Liver (tissue), 8 donors: ENCODE measurements at regions not wholly inside any gene's neighbourhood (a gene's known extent, or its start where the extent isn't known, plus 50 kb on each side); places are given as distances from the start of the nearest gene placed in this dataset.

Experiments used
- DNase-seq: peaks from one replicate; pipeline ENCODE4 v3.0.0-alpha.2; 2017; ENCODE audit warnings: low spot score
- H3K27ac ChIP-seq, 2 donors: one replicate each; pipeline ENCODE4 v1.7.0; 2013; ENCODE audit warnings: inconsistent platforms in 2 of 2, low read length in 2 of 2, control low read depth in 1 of 2, low read depth in 1 of 2, mild to moderate bottlenecking in 1 of 2
- H3K27me3 ChIP-seq, 4 donors: one replicate each; pipeline versions ENCODE4 v1.6.1 to v1.7.0; 2013; ENCODE audit warnings: low read length in 3 of 4, inconsistent platforms in 1 of 4, mild to moderate bottlenecking in 1 of 4, moderate library complexity in 1 of 4; ENCODE audit not compliant: control insufficient read depth in 4 of 4, insufficient read depth in 4 of 4
- H3K36me3 ChIP-seq, 4 donors: one replicate each; pipeline versions ENCODE4 v1.6.1 to v1.7.0; 2013; ENCODE audit warnings: low read length in 3 of 4, mild to moderate bottlenecking in 3 of 4, low read depth in 1 of 4, moderate library complexity in 1 of 4; ENCODE audit not compliant: control insufficient read depth in 4 of 4, insufficient read depth in 3 of 4
- H3K4me1 ChIP-seq, 4 donors: one replicate each; pipeline versions ENCODE4 v1.6.1 to v1.7.0; 2013; ENCODE audit warnings: low read length in 3 of 4, mild to moderate bottlenecking in 3 of 4, moderate library complexity in 1 of 4; ENCODE audit not compliant: control insufficient read depth in 4 of 4, insufficient read depth in 4 of 4
- H3K4me3 ChIP-seq, 3 donors: one replicate each; pipeline versions ENCODE4 v1.6.1 to v1.7.0; 2013; ENCODE audit warnings: low read length in 3 of 3, control low read depth in 1 of 3, low read depth in 1 of 3, mild to moderate bottlenecking in 1 of 3
- H3K9ac ChIP-seq, 2 donors: one replicate each; pipeline ENCODE4 v1.7.0; 2013; ENCODE audit warnings: low read length in 2 of 2, mild to moderate bottlenecking in 2 of 2, moderate library complexity in 2 of 2, control low read depth in 1 of 2, low read depth in 1 of 2
- H3K9me3 ChIP-seq, 4 donors: one replicate each; pipeline versions ENCODE4 v1.6.1 to v1.7.0; 2013; ENCODE audit warnings: low read length in 3 of 4; ENCODE audit not compliant: control insufficient read depth in 4 of 4
- EGR1 ChIP-seq, 2 donors: IDR thresholded peaks; 2 replicates each; pipeline ENCODE4 v1.6.1; 2016 to 2018; ENCODE audit warnings: antibody characterized with exemption in 2 of 2, low read depth in 2 of 2
- FOXA2 ChIP-seq: IDR thresholded peaks from 2 replicates; pipeline ENCODE4 v1.6.1; 2016; ENCODE audit warnings: antibody characterized with exemption
- GABPA ChIP-seq, 2 donors: IDR thresholded peaks in 1 of 2; conservative IDR thresholded peaks in 1 of 2; 2 replicates each; pipeline ENCODE4 v1.6.1; 2016; ENCODE audit warnings: antibody characterized with exemption in 2 of 2, mild to moderate bottlenecking in 1 of 2, moderate library complexity in 1 of 2
- HNF4A ChIP-seq, 2 donors: conservative IDR thresholded peaks; 2 replicates each; pipeline ENCODE4 v1.6.1; 2016; ENCODE audit warnings: antibody characterized with exemption in 2 of 2, mild to moderate bottlenecking in 2 of 2
- HNF4G ChIP-seq: IDR thresholded peaks from 2 replicates; pipeline ENCODE4 v1.6.1; 2016; ENCODE audit warnings: antibody characterized with exemption
- JUND ChIP-seq, 2 donors: IDR thresholded peaks; 2 replicates each; pipeline ENCODE4 v1.6.1; 2016; ENCODE audit warnings: antibody characterized with exemption in 2 of 2
- NR2F2 ChIP-seq: IDR thresholded peaks from 2 replicates; pipeline ENCODE4 v1.6.1; 2016; ENCODE audit warnings: antibody characterized with exemption
- RAD21 ChIP-seq, 2 donors: IDR thresholded peaks; 2 replicates each; pipeline ENCODE4 v1.6.1; 2016; ENCODE audit warnings: antibody characterized with exemption in 2 of 2, mild to moderate bottlenecking in 2 of 2
- RXRA ChIP-seq, 2 donors: IDR thresholded peaks; 2 replicates each; pipeline ENCODE4 v1.6.1; 2017 to 2018; ENCODE audit warnings: antibody characterized with exemption in 2 of 2, mild to moderate bottlenecking in 1 of 2
- SP1 ChIP-seq: IDR thresholded peaks from 2 replicates; pipeline ENCODE4 v1.6.1; 2018; ENCODE audit warnings: antibody characterized with exemption, mild to moderate bottlenecking
- TAF1 ChIP-seq: conservative IDR thresholded peaks from 2 replicates; pipeline ENCODE4 v1.6.1; 2016; ENCODE audit warnings: antibody characterized with exemption, mild to moderate bottlenecking
- YY1 ChIP-seq: IDR thresholded peaks from 2 replicates; pipeline ENCODE4 v1.6.1; 2016; ENCODE audit warnings: antibody characterized with exemption, mild to moderate bottlenecking
- ZBTB33 ChIP-seq: IDR thresholded peaks from 2 replicates; pipeline ENCODE4 v1.6.1; 2016; ENCODE audit warnings: antibody characterized with exemption
- WGBS: extraction: QIAGEN DNeasy Blood & Tissue Kit; methylation state at CpG from one replicate; pipeline ENCODE4 v1.1.7; 2013; 5-methylcytosine and 5-hydroxymethylcytosine counted together
- TF ChIP-seq, protein P1 (sequence below): fragments of 150-350 bp; IDR thresholded peaks from 2 replicates; pipeline ENCODE4 v1.5.1; 2017; ENCODE audit warnings: improper control_type of control experiment, low read depth, low read length; ENCODE audit not compliant: missing input control
- donor health status: healthy.
- donor health status: healthy.
- donor health status: healthy.
- donor health status: healthy.
- donor health status: healthy.

DNA sequence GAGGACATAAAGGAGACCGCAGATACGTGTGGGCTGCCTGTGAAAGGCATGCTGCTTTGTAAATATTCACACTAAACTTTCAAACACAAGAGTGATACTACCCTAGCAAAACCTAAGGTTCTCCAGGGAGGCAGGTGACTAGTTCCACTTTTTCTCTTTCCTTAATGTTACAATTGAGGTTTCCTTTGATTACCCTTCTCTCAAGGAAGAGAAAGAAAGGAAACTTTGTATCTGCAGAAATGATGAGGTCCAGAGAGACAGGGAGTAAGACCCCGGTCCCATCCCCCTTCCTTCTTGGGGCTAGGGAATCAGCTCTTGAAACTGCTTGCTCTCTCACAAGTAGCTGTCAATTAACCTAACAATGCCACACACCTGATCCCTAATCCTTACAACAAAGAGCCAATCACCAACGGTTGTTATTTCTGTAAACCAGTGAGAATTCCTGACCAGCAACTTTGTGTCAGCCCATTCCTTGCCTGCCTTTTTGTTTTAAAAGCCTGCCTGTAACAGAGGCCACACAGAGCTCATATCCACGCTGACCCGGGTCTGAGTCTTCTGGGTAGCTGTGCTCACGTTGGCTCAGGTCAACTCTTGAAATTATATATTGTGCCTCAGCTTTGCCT is 754.8 kb upstream of the FRG1 start:
- no peaks in the 10 kb centered on the region for H3K9me3 ChIP-seq
- H3K27ac ChIP-seq: no peak overlapping the region
- TF ChIP-seq GABPA (IDR thresholded peaks at IDR 0.05 in 1 of 2, conservative IDR thresholded peaks at IDR 0.05 in 1 of 2): no peak
- TF ChIP-seq HNF4A (conservative IDR thresholded peaks at IDR 0.05): no peak
- no peak for TF ChIP-seq ZBTB33
- TF ChIP-seq RAD21 (IDR thresholded peaks at IDR 0.05): no peak
- no peak for TF ChIP-seq FOXA2
- no peak for TF ChIP-seq TAF1
- TF ChIP-seq EGR1 (IDR thresholded peaks at IDR 0.05; ENCODE audit: low read depth in 2 of 2): no peak
- no peak for TF ChIP-seq JUND (IDR thresholded peaks at IDR 0.05)
- 22% methylated on average over 7 of the region's 7 CpGs for WGBS
- DNase-seq: no peak
- H3K9ac ChIP-seq: no peak overlapping the region
- H3K36me3 ChIP-seq: no peaks in the 10 kb centered on the region
- H3K4me3 ChIP-seq: no peak overlapping the region
- no peaks in the 10 kb centered on the region for H3K27me3 ChIP-seq
- no peaks in the 10 kb centered on the region for H3K4me1 ChIP-seq

- TF ChIP-seq HNF4G: no peak
- no peak for TF ChIP-seq NR2F2
- no peak for TF ChIP-seq TAF1
- TF ChIP-seq RAD21 (IDR thresholded peaks at IDR 0.05): no peak
- TF ChIP-seq ZBTB33: no peak
- TF ChIP-seq RXRA (IDR thresholded peaks at IDR 0.05): no peak
These were observed 753.1 kb upstream of the FRG1 start for GRCh38 chr4:189187531-189188052.

GRCh38 chr4:189198624-189199023 is 742.0 kb upstream of the FRG1 start:
- Histone ChIP-seq H3K4me1 (peaks cover 0 to 6% (median 5%) of the 10 kb centered on the region in 4 donors), H3K9me3 (no peaks in the 10 kb centered on the region), H3K27me3 (no peaks in the 10 kb centered on the region), H3K36me3 (no peaks in the 10 kb centered on the region), H3K4me3 (no peak overlapping the region), H3K27ac (no peak overlapping the region), H3K9ac (no peak overlapping the region)
- no peak for TF ChIP-seq YY1
- TF ChIP-seq ZBTB33: no peak
- TF ChIP-seq SP1: no peak
- no peak for TF ChIP-seq RXRA (IDR thresholded peaks at IDR 0.05)
- no peak for TF ChIP-seq GABPA (IDR thresholded peaks at IDR 0.05 in 1 of 2, conservative IDR thresholded peaks at IDR 0.05 in 1 of 2)
- TF ChIP-seq, protein P1, sequence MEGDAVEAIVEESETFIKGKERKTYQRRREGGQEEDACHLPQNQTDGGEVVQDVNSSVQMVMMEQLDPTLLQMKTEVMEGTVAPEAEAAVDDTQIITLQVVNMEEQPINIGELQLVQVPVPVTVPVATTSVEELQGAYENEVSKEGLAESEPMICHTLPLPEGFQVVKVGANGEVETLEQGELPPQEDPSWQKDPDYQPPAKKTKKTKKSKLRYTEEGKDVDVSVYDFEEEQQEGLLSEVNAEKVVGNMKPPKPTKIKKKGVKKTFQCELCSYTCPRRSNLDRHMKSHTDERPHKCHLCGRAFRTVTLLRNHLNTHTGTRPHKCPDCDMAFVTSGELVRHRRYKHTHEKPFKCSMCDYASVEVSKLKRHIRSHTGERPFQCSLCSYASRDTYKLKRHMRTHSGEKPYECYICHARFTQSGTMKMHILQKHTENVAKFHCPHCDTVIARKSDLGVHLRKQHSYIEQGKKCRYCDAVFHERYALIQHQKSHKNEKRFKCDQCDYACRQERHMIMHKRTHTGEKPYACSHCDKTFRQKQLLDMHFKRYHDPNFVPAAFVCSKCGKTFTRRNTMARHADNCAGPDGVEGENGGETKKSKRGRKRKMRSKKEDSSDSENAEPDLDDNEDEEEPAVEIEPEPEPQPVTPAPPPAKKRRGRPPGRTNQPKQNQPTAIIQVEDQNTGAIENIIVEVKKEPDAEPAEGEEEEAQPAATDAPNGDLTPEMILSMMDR: no peak
- no peak for TF ChIP-seq RAD21 (IDR thresholded peaks at IDR 0.05)
- 92% methylated on average over 10 of the region's 10 CpGs for WGBS
- DNase-seq: no peak

More at GRCh38 chr4:189187531-189188052, 753.1 kb upstream of the FRG1 start:
- Histone ChIP-seq H3K36me3 (no peaks in the 10 kb centered on the region), H3K4me3 (no peak overlapping the region), H3K27me3 (no peaks in the 10 kb centered on the region), H3K9ac (no peak overlapping the region), H3K27ac (no peak overlapping the region), H3K9me3 (peaks cover 0 to 10% (median 3%) of the 10 kb centered on the region in 4 donors), H3K4me1 (no peaks in the 10 kb centered on the region)
- DNase-seq: no peak
- WGBS: 55% methylated on average over 2 of the region's 2 CpGs
